HepG2 (cell line): ENCODE measurements at regions not wholly inside any gene's neighbourhood (a gene's known extent, or its start where the extent isn't known, plus 50 kb on each side); places are given as distances from the start of the nearest gene placed in this dataset.

Experiments
- ATAC-seq: fragments of 200-7000 bp; cut with Tn5 transposase; 3 replicates; pipeline ENCODE4 v1.9.1; 2020; ENCODE audit warnings: mild to moderate bottlenecking, moderate library complexity
- BruUV-seq: library from RNA; stranded (reverse); fragments of 400-500 nt; replicated peaks from 2 replicates; lab custom pipeline; 2021; lab: Mats Ljungman, UMichigan
- CTCF ChIA-PET: fragments of 300-600 bp; formaldehyde crosslinking; extraction: SDS; loops from one replicate; lab custom pipeline; 2021; ENCODE audit warnings: low total read pairs, inconsistent platforms, low intra/inter-chr PET ratio; lab: Yijun Ruan, JAX
- POLR2A ChIA-PET: fragments of 350-600 bp; sonication (Branson Sonifier 250); formaldehyde crosslinking; loops from one replicate; lab custom pipeline; 2020; ENCODE audit warnings: antibody characterized with exemption, inconsistent platforms; lab: Yijun Ruan, JAX
- DNase-seq: peaks from one replicate; pipeline ENCODE4 v3.0.0-alpha.2; 2015; ENCODE audit warnings: low spot score
- FAIRE-seq: peaks from 3 replicates; lab custom pipeline; 2011; peaks lifted over from hg19 to GRCh38; lab: Jason Lieb, UNC
- H2AFZ ChIP-seq: one replicate; pipeline ENCODE4 v1.6.1; 2011; ENCODE audit warnings: low read length, inconsistent platforms
- H3K27ac ChIP-seq: fragments of 300-600 bp; 3 replicates; pipeline ENCODE4 v1.8.0; 2011; ENCODE audit warnings: mixed run types, mild to moderate bottlenecking, mixed read lengths, low read length, inconsistent platforms; ENCODE audit not compliant: insufficient read depth; ENCODE audit errors: extremely low read length
- H3K27me3 ChIP-seq, 2 experiments: fragments of 200-600 bp in 1 of 2; 2 replicates in 1 of 2; 3 replicates in 1 of 2; pipeline versions ENCODE4 v1.6.0 to v1.8.0; 2011; ENCODE audit warnings: low read length in 2 of 2, mild to moderate bottlenecking in 2 of 2, moderate library complexity in 2 of 2, inconsistent platforms in 1 of 2; ENCODE audit not compliant: insufficient read depth in 2 of 2, control insufficient read depth in 1 of 2
- H3K36me3 ChIP-seq, 2 experiments: fragments of 200-600 bp in 1 of 2; replicated peaks in 1 of 2; 2 replicates in 1 of 2; 3 replicates in 1 of 2; pipeline versions ENCODE4 v1.5.1 to v1.8.0; 2011; ENCODE audit warnings: low read length in 2 of 2, inconsistent platforms in 1 of 2; ENCODE audit not compliant: insufficient read depth in 2 of 2, control insufficient read depth in 1 of 2
- H3K4me1 ChIP-seq: 2 replicates; pipeline ENCODE4 v1.5.1; 2012; ENCODE audit warnings: low read length, inconsistent platforms; ENCODE audit not compliant: insufficient read depth
- H3K4me2 ChIP-seq: 2 replicates; pipeline ENCODE4 v1.6.0; 2011; ENCODE audit warnings: low read depth, low read length, inconsistent platforms
- H3K4me3 ChIP-seq, 3 experiments: fragments of 200-600 bp in 1 of 3; sonication (generic), shearing (Covaris generic) in 1 of 3; replicated peaks in 1 of 3; 2 replicates each; pipeline ENCODE4 v1.5.1; 2011 to 2016; ENCODE audit warnings: low read length in 3 of 3, inconsistent platforms in 2 of 3, low read depth in 2 of 3, mild to moderate bottlenecking in 2 of 3, control low read depth in 1 of 3, mixed read lengths in 1 of 3; ENCODE audit not compliant: insufficient read depth in 1 of 3
- H3K79me2 ChIP-seq: one replicate; pipeline ENCODE4 v1.6.1; 2011; ENCODE audit warnings: low read length, inconsistent platforms; ENCODE audit not compliant: insufficient read depth
- H3K9ac ChIP-seq: 2 replicates; pipeline ENCODE4 v1.6.0; 2011; ENCODE audit warnings: mild to moderate bottlenecking, low read depth, low read length, inconsistent platforms; ENCODE audit not compliant: insufficient read depth
- H3K9me3 ChIP-seq: 2 replicates; pipeline ENCODE4 v1.5.1; 2012; ENCODE audit warnings: mild to moderate bottlenecking, low read length
- H4K20me1 ChIP-seq: 2 replicates; pipeline ENCODE4 v1.6.0; 2011; ENCODE audit warnings: inconsistent platforms, mild to moderate bottlenecking, low read length, moderate library complexity; ENCODE audit not compliant: insufficient read depth
- CTCF ChIP-seq: sonication (generic); formaldehyde crosslinking; IDR thresholded peaks from 2 replicates; pipeline ENCODE4 v1.5.0; 2020; ENCODE audit warnings: mild to moderate bottlenecking, missing genetic modification reagents, moderate library complexity
- DNMT3B ChIP-seq: conservative IDR thresholded peaks from 2 replicates; pipeline ENCODE4 v1.6.1; 2016; ENCODE audit warnings: missing biosample characterization, control low read depth
- DZIP1 ChIP-seq: sonication (generic); formaldehyde crosslinking; IDR thresholded peaks from 2 replicates; pipeline ENCODE4 v1.5.0; 2020; ENCODE audit warnings: mild to moderate bottlenecking, missing genetic modification reagents
- FOXP1 ChIP-seq, 2 experiments: fragments of 450-650 bp in 1 of 2; IDR thresholded peaks; 2 replicates each; pipeline ENCODE4 v1.6.1; 2017 to 2018; ENCODE audit warnings: antibody characterized with exemption in 1 of 2
- IRX3 ChIP-seq: sonication (generic); formaldehyde crosslinking; IDR thresholded peaks from 2 replicates; pipeline ENCODE4 v1.8.1; 2023; ENCODE audit warnings: mild to moderate bottlenecking, low read depth, missing genetic modification reagents, borderline replicate concordance
- RFX5 ChIP-seq: IDR thresholded peaks from 2 replicates; pipeline ENCODE4 v1.6.1; 2011; ENCODE audit warnings: low read depth, low read length, improper control_type of control experiment
- SMC3 ChIP-seq: IDR thresholded peaks from 2 replicates; pipeline ENCODE4 v1.6.1; 2011; ENCODE audit warnings: low read length, improper control_type of control experiment
- STAG1 ChIP-seq: sonication (generic); formaldehyde crosslinking; IDR thresholded peaks from 2 replicates; pipeline ENCODE4 v1.4.0; 2020; ENCODE audit warnings: missing genetic modification reagents
- ZBTB25 ChIP-seq: IDR thresholded peaks from 2 replicates; pipeline ENCODE4 v1.6.1; 2018; ENCODE audit warnings: missing genetic modification reagents
- ZEB1 ChIP-seq: IDR thresholded peaks from 2 replicates; pipeline ENCODE4 v1.6.1; 2012; ENCODE audit warnings: mild to moderate bottlenecking, low read depth, inconsistent platforms; ENCODE audit not compliant: insufficient replicate concordance
- ZFAT ChIP-seq: sonication (generic); formaldehyde crosslinking; conservative IDR thresholded peaks from 2 replicates; pipeline ENCODE4 v1.8.1; 2023; ENCODE audit warnings: missing genetic modification reagents, inconsistent platforms
- ZNF34 ChIP-seq: sonication (generic); formaldehyde crosslinking; IDR thresholded peaks from 2 replicates; pipeline ENCODE4 v1.4.0; 2020; ENCODE audit warnings: mild to moderate bottlenecking, missing genetic modification reagents, borderline replicate concordance
- ZNF563 ChIP-seq: sonication (generic); formaldehyde crosslinking; IDR thresholded peaks from 2 replicates; pipeline ENCODE4 v1.8.0; 2022; ENCODE audit warnings: mild to moderate bottlenecking, moderate library complexity, missing genetic modification reagents
- WGBS: methylation state at CpG from one replicate; pipeline ENCODE4 v1.1.6; 2017; ENCODE audit warnings: low lambda C conversion rate; 5-methylcytosine and 5-hydroxymethylcytosine counted together
- in situ Hi-C: cut with HindIII; loops from 2 replicates; pipeline ENCODE4 v1.10.0; 2017; ENCODE audit warnings: low pct_unique_long_range_greater_than_20kb; ENCODE audit not compliant: extremely low pct_ligation_motif_present
- intact Hi-C: fragments of 100-400 bp; cut with micrococcal nuclease; formaldehyde crosslinking; loops from one replicate; pipeline ENCODE4 v1.10.0; 2022; ENCODE audit not compliant: unreplicated experiment

- Histone ChIP-seq H3K4me3 (peak overlapping the region; percentile 23 to 35 (median 27); a peak in 4 of 6 replicates), H3K4me1 (peaks cover 31% of the 10 kb centered on the region), H3K79me2 (no peaks in the 10 kb centered on the region), H2AFZ (no peak overlapping the region), H3K27ac (no peak overlapping the region), H3K4me2 (peak overlapping the region; percentile 60), H3K9me3 (no peaks in the 10 kb centered on the region), H4K20me1 (no peaks in the 10 kb centered on the region), H3K36me3 (no peaks in the 10 kb centered on the region), H3K27me3 (no peaks in the 10 kb centered on the region; a peak in 1 of 5 replicates), H3K9ac (no peak overlapping the region)
- FAIRE-seq (no peak), ATAC-seq (peak; percentile 66), DNase-seq (no peak)
- ChIA-PET POLR2A (no interaction called here), CTCF (interaction anchor here (0.5 to 5.3 kb wide), 4 partner anchors 335 to 513 kb away, joined by 3 to 113 read pairs (median 8); no protein-coding TSS in a partner anchor)
- TF ChIP-seq ZNF563, result no peak
- TF ChIP-seq ZEB1, result peak; percentile 10
- TF ChIP-seq CTCF (CRISPR knock-in tag), result 0 out of 2 replicates have a peak, but pooled peaks have one; percentile 27
- no peak for TF ChIP-seq ZNF34 (CRISPR knock-in tag)
- peak; percentile 42; the same call in 1 of the 2 replicates for TF ChIP-seq STAG1 (CRISPR knock-in tag)
- TF ChIP-seq SMC3, result peak; percentile 11; the same call in 1 of the 2 replicates
- 53% methylated on average over 15 of the region's 15 CpGs for WGBS
- no TSS peak for BruUV-seq
- in situ Hi-C loops (loop anchor here (10.0 kb wide), 2 partner anchors 145 to 355 kb away; no protein-coding TSS in a partner anchor), intact Hi-C loops (loop anchor here (1.0 to 10.0 kb wide), 4 partner anchors 335 to 513 kb away; no protein-coding TSS in a partner anchor)
Observed at GRCh38 chr6:110039981-110040383, 61.9 kb downstream of the GPR6 start.

GRCh38 chr6:110040716-110041115 is 62.6 kb downstream of the GPR6 start:
- intact Hi-C loops (no loop called here), in situ Hi-C loops (loop anchor here (10.0 kb wide), 2 partner anchors 146 to 354 kb away; no protein-coding TSS in a partner anchor)
- CTCF ChIA-PET, result interaction anchor here (1.4 to 5.3 kb wide), 3 partner anchors 336 to 513 kb away, joined by 6 to 113 read pairs (median 10); no protein-coding TSS in a partner anchor
- no peaks in the 10 kb centered on the region for H3K79me2 ChIP-seq
- H3K9ac ChIP-seq, result no peak overlapping the region
- no peak overlapping the region for H3K27ac ChIP-seq
- H3K4me3 ChIP-seq, result no peak overlapping the region
- H3K36me3 ChIP-seq, result no peaks in the 10 kb centered on the region
- ATAC-seq (no peak), FAIRE-seq (no peak), DNase-seq (no peak)
- WGBS, result 47% methylated on average over 4 of the region's 7 CpGs
- no peak overlapping the region for H2AFZ ChIP-seq
- H3K9me3 ChIP-seq, result no peaks in the 10 kb centered on the region
- POLR2A ChIA-PET, result no interaction called here
- peaks cover 31% of the 10 kb centered on the region for H3K4me1 ChIP-seq
- no peaks in the 10 kb centered on the region for H4K20me1 ChIP-seq
- H3K4me2 ChIP-seq, result no peak overlapping the region
- BruUV-seq, result no TSS peak
- H3K27me3 ChIP-seq, result peaks cover 0 to 4% of the 10 kb centered on the region in 2 experiments; a peak in 2 of 5 replicates
- TF ChIP-seq FOXP1 (IDR thresholded peaks at IDR 0.05) (no peak), FOXP1 (CRISPR knock-in tag; IDR thresholded peaks at IDR 0.05) (no peak), RFX5 (no peak), DNMT3B (CRISPR knock-in tag) (no peak), ZFAT (CRISPR knock-in tag) (no peak), DZIP1 (CRISPR knock-in tag) (no peak), IRX3 (CRISPR knock-in tag) (no peak), ZBTB25 (CRISPR knock-in tag) (no peak)
